ENCODE measurements at regions not wholly inside any gene's neighbourhood (a gene's known extent, or its start where the extent isn't known, plus 50 kb on each side); places are given as distances from the start of the nearest gene placed in this dataset.

DNA sequence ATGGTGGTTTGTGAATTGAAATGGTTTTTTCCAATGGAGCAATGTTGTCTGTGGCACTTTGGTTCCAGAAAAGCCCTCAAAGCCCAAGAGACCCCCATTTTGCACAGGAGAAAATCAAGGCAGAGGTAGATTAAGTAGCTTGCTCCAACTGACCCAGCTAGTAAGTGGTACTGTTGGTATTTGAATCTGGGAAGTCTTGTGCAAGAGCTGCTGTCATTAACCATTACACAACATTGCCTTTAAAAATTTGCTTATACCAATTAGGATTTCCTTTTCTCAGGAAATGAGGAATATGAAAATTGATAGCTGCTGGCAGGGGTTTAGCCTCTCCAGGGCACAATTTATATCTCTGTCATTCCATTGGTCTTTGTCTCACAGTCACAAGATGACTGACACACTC lies 102.4 kb upstream of the UBE3A start:
- H3K4me3 ChIP-seq, result no peak overlapping the region
- no peaks in the 10 kb centered on the region for H3K4me1 ChIP-seq
- no peak overlapping the region for H3K27ac ChIP-seq
- no peaks in the 10 kb centered on the region for H3K36me3 ChIP-seq
- DNase-seq (ENCODE audit: low spot score in 2 of 2), result no peak
- TF ChIP-seq, protein P1, sequence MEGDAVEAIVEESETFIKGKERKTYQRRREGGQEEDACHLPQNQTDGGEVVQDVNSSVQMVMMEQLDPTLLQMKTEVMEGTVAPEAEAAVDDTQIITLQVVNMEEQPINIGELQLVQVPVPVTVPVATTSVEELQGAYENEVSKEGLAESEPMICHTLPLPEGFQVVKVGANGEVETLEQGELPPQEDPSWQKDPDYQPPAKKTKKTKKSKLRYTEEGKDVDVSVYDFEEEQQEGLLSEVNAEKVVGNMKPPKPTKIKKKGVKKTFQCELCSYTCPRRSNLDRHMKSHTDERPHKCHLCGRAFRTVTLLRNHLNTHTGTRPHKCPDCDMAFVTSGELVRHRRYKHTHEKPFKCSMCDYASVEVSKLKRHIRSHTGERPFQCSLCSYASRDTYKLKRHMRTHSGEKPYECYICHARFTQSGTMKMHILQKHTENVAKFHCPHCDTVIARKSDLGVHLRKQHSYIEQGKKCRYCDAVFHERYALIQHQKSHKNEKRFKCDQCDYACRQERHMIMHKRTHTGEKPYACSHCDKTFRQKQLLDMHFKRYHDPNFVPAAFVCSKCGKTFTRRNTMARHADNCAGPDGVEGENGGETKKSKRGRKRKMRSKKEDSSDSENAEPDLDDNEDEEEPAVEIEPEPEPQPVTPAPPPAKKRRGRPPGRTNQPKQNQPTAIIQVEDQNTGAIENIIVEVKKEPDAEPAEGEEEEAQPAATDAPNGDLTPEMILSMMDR (IDR thresholded peaks at IDR 0.05), result no peak
- no peak for TF ChIP-seq POLR2AphosphoS5 (IDR thresholded peaks at IDR 0.05)
- TF ChIP-seq POLR2A (IDR thresholded peaks at IDR 0.05), result no peak
- no peaks in the 10 kb centered on the region for H3K27me3 ChIP-seq
- no peaks in the 10 kb centered on the region for H3K9me3 ChIP-seq
- intact Hi-C loops (cut with DNase I; ENCODE audit: low total_unique reads), result no loop called here

GRCh38 chr15:25536801-25537611 lies 98.2 kb upstream of the UBE3A start:
- Histone ChIP-seq H3K9me3 (peaks cover 0 to 4% of the 10 kb centered on the region in 2 donors), H3K36me3 (no peaks in the 10 kb centered on the region), H3K4me3 (no peak overlapping the region), H3K27me3 (no peaks in the 10 kb centered on the region), H3K4me1 (no peaks in the 10 kb centered on the region), H3K27ac (no peak overlapping the region)
- intact Hi-C loops (cut with DNase I; ENCODE audit: low total_unique reads), result no loop called here
- no peak for DNase-seq (ENCODE audit: low spot score in 2 of 2)
- TF ChIP-seq POLR2A (IDR thresholded peaks at IDR 0.05), result no peak
- TF ChIP-seq, protein P1 (IDR thresholded peaks at IDR 0.05), result no peak
- TF ChIP-seq POLR2AphosphoS5 (IDR thresholded peaks at IDR 0.05), result no peak

- intact Hi-C loops (cut with DNase I; ENCODE audit: low total_unique reads), result no loop called here
- TF ChIP-seq, protein P1 (IDR thresholded peaks at IDR 0.05), result no peak
- TF ChIP-seq POLR2AphosphoS5 (IDR thresholded peaks at IDR 0.05), result no peak
- TF ChIP-seq POLR2A (IDR thresholded peaks at IDR 0.05), result no peak
- H3K4me3 ChIP-seq, result no peak overlapping the region
- no peaks in the 10 kb centered on the region for H3K27me3 ChIP-seq
- H3K4me1 ChIP-seq, result no peaks in the 10 kb centered on the region
- no peaks in the 10 kb centered on the region for H3K36me3 ChIP-seq
- H3K27ac ChIP-seq, result no peak overlapping the region
- peaks cover 0 to 4% of the 10 kb centered on the region in 2 donors for H3K9me3 ChIP-seq
- DNase-seq (ENCODE audit: low spot score in 2 of 2), result no peak
These were observed 97.0 kb upstream of the UBE3A start for GRCh38 chr15:25535866-25536265.

GRCh38 chr15:25534293-25534692 lies 95.5 kb upstream of the UBE3A start:
- intact Hi-C loops (cut with DNase I; ENCODE audit: low total_unique reads), result no loop called here
- H3K27ac ChIP-seq, result no peak overlapping the region
- no peaks in the 10 kb centered on the region for H3K4me1 ChIP-seq
- TF ChIP-seq POLR2AphosphoS5 (IDR thresholded peaks at IDR 0.05), result no peak
- TF ChIP-seq POLR2A (IDR thresholded peaks at IDR 0.05), result no peak
- TF ChIP-seq, protein P1 (IDR thresholded peaks at IDR 0.05), result no peak
- peaks cover 4 to 11% of the 10 kb centered on the region in 2 donors for H3K9me3 ChIP-seq
- DNase-seq (ENCODE audit: low spot score in 2 of 2), result no peak
- H3K36me3 ChIP-seq, result no peaks in the 10 kb centered on the region
- H3K27me3 ChIP-seq, result no peaks in the 10 kb centered on the region
- no peak overlapping the region for H3K4me3 ChIP-seq

DNA sequence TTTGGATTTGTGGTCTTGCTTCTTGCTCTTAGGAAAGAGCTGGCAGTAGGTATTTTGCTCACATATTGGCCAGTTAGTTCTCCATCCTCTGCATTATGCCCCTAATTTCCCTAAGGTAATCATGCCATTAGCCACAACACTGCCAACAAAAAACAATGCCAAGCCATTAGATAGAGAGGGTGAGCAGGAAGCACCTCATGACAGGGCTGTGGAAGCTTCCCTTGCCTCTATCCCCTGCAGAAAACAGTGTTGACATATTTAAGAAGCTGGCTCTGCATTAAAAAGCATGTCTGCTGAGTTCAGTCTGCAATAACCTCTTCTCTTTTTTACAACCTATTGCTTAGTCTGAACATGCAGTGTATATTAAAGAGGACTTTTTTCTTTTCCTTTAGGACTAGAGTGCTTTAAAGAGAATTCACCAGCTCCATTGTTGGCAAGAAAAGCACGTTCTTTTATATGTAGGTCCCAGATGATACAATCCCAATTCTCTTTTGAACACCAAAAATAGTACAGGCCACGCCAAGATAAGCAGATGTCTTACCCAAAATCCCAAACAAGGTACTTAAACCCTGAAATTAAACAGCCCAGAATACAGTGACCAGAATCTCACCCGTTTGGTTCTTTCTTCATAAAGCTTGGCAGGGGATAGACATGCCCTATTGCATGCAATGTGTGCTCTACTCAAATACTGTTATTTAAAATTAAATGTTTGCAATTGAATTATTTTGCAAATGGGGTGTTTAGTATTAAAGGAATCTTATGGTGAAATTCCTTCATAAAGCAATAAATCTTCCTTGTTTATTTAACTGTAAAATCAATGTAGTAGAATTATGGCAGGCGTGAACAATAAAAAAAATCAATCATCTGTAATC lies 93.7 kb upstream of the UBE3A start:
- Histone ChIP-seq H3K27ac (no peak overlapping the region), H3K4me1 (no peaks in the 10 kb centered on the region), H3K36me3 (no peaks in the 10 kb centered on the region), H3K4me3 (no peak overlapping the region), H3K9me3 (peaks cover 4 to 12% of the 10 kb centered on the region in 2 donors), H3K27me3 (no peaks in the 10 kb centered on the region)
- TF ChIP-seq, protein P1 (IDR thresholded peaks at IDR 0.05), result no peak
- TF ChIP-seq POLR2A (IDR thresholded peaks at IDR 0.05) (no peak), POLR2AphosphoS5 (IDR thresholded peaks at IDR 0.05) (no peak)
- DNase-seq (ENCODE audit: low spot score in 2 of 2), result no peak
- intact Hi-C loops (cut with DNase I; ENCODE audit: low total_unique reads), result no loop called here

All from breast epithelium (tissue), 4 donors.